Endodermal cell (in vitro differentiated cells): ENCODE measurements at regions not wholly inside any gene's neighbourhood (a gene's known extent, or its start where the extent isn't known, plus 50 kb on each side); places are given as distances from the start of the nearest gene placed in this dataset.

ENCODE experiments used
- DNase-seq: peaks from one replicate; pipeline ENCODE4 v3.0.0-alpha.2; 2017
- H3K27ac ChIP-seq: 2 replicates; pipeline ENCODE4 v1.5.1; 2013; ENCODE audit warnings: mild to moderate bottlenecking, low read depth, low read length, moderate library complexity
- H3K27me3 ChIP-seq: 2 replicates; pipeline ENCODE4 v1.6.1; 2013; ENCODE audit warnings: mild to moderate bottlenecking, low read length, moderate library complexity; ENCODE audit not compliant: insufficient read depth, control insufficient read depth, poor library complexity, severe bottlenecking
- H3K36me3 ChIP-seq: 2 replicates; pipeline ENCODE4 v1.7.0; 2013; ENCODE audit warnings: mild to moderate bottlenecking, low read length, moderate library complexity; ENCODE audit not compliant: control insufficient read depth, insufficient read depth
- H3K4me1 ChIP-seq: one replicate; pipeline ENCODE4 v1.7.0; 2013; ENCODE audit warnings: low read length; ENCODE audit not compliant: control insufficient read depth, insufficient read depth
- H3K4me3 ChIP-seq: 2 replicates; pipeline ENCODE4 v1.5.1; 2013; ENCODE audit warnings: mild to moderate bottlenecking, low read length, moderate library complexity
- H3K9ac ChIP-seq: 2 replicates; pipeline ENCODE4 v1.6.1; 2013; ENCODE audit warnings: mild to moderate bottlenecking, low read length, moderate library complexity; ENCODE audit not compliant: poor library complexity, severe bottlenecking; ENCODE audit errors: extremely low read depth
- H3K9me3 ChIP-seq: 2 replicates; pipeline ENCODE4 v1.6.1; 2013; ENCODE audit warnings: mild to moderate bottlenecking, low read length, moderate library complexity; ENCODE audit not compliant: control insufficient read depth
- H3K27ac Mint-ChIP-seq: 2 replicates; pipeline ENCODE4 v1.8.0; 2020; ENCODE audit warnings: mixed read lengths
- H3K27me3 Mint-ChIP-seq: 2 replicates; pipeline ENCODE4 v1.8.0; 2021; ENCODE audit warnings: mild to moderate bottlenecking, mixed read lengths; ENCODE audit not compliant: insufficient read depth
- H3K36me3 Mint-ChIP-seq: 2 replicates; pipeline ENCODE4 v1.8.0; 2020; ENCODE audit warnings: low read depth, mixed read lengths
- H3K4me1 Mint-ChIP-seq: 2 replicates; pipeline ENCODE4 v1.8.0; 2020; ENCODE audit warnings: mixed read lengths
- H3K4me3 Mint-ChIP-seq: 2 replicates; pipeline ENCODE4 v1.8.0; 2020; ENCODE audit warnings: mild to moderate bottlenecking, moderate library complexity, mixed read lengths
- H3K9me3 Mint-ChIP-seq: 2 replicates; pipeline ENCODE4 v1.8.0; 2020; ENCODE audit warnings: mild to moderate bottlenecking, mixed read lengths
- WGBS, 2 experiments: methylation state at CpG; one replicate each; pipeline versions ENCODE4 v1.1.5 to v1.1.7; 2013; ENCODE audit warnings: missing lambda C conversion rate in 2 of 2, mixed read lengths in 1 of 2; ENCODE audit not compliant: insufficient coverage in 1 of 2, insufficient read length in 1 of 2; 5-methylcytosine and 5-hydroxymethylcytosine counted together
- TF ChIP-seq, protein P1 (sequence below): fragments of 200-600 bp; sonication (generic); conservative IDR thresholded peaks from 2 replicates; pipeline ENCODE4 v1.5.0; 2021; ENCODE audit warnings: antibody characterized with exemption, mild to moderate bottlenecking

DNA sequence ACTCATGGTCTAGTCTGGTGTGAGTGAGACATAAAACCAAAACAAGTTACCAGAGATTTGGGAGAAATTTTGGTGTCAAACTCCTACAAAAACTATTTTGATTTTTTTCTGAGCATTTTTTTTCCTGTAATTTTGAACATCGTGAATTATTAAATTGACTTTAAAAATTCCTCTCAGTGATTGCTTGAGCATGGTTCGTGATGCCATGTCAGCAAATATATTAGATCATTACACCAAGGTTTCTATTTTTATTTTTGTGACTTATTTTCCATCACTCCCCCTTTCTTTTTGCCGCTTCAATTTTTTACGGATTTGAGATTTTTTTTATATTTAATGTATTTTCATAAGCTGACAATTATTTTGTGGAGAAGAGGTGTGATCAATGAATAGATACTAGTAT, 613.9 kb upstream of the LRATD1 start:
- H3K27ac ChIP-seq = no peak overlapping the region
- DNase-seq = no peak
- TF ChIP-seq, protein P1, sequence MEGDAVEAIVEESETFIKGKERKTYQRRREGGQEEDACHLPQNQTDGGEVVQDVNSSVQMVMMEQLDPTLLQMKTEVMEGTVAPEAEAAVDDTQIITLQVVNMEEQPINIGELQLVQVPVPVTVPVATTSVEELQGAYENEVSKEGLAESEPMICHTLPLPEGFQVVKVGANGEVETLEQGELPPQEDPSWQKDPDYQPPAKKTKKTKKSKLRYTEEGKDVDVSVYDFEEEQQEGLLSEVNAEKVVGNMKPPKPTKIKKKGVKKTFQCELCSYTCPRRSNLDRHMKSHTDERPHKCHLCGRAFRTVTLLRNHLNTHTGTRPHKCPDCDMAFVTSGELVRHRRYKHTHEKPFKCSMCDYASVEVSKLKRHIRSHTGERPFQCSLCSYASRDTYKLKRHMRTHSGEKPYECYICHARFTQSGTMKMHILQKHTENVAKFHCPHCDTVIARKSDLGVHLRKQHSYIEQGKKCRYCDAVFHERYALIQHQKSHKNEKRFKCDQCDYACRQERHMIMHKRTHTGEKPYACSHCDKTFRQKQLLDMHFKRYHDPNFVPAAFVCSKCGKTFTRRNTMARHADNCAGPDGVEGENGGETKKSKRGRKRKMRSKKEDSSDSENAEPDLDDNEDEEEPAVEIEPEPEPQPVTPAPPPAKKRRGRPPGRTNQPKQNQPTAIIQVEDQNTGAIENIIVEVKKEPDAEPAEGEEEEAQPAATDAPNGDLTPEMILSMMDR = no peak
- H3K27me3 ChIP-seq = no peaks in the 10 kb centered on the region
- no peaks in the 10 kb centered on the region for H3K36me3 Mint-ChIP-seq
- H3K36me3 ChIP-seq = no peaks in the 10 kb centered on the region
- 87 to 88% methylated on average over 2 of the region's 4 CpGs for WGBS, 2 experiments
- H3K9me3 ChIP-seq = no peaks in the 10 kb centered on the region
- no peaks in the 10 kb centered on the region for H3K27me3 Mint-ChIP-seq
- no peak overlapping the region for H3K27ac Mint-ChIP-seq
- H3K4me3 Mint-ChIP-seq = no peak overlapping the region
- no peaks in the 10 kb centered on the region for H3K4me1 Mint-ChIP-seq
- no peaks in the 10 kb centered on the region for H3K4me1 ChIP-seq
- no peak overlapping the region for H3K4me3 ChIP-seq
- H3K9ac ChIP-seq = no peak overlapping the region
- no peaks in the 10 kb centered on the region for H3K9me3 Mint-ChIP-seq

DNA sequence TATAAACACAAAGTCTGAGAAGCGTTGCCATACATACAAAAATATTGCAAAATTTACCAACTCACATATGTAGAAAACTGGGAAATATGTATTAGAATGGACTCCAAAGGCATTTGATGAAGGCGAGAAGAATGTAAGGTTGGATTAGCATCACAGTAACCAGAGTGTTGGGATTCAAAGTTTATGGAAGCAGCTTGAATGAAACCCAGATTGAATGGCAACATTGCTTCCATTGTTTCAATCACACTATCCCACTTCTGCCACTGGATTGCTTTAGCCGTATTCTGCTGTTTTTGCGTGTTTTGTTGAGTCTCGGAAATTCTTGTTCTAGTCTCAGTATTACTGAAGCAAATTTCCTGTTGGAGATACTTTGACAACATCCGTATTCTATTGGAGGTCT, 609.0 kb upstream of the LRATD1 start:
- WGBS, 2 experiments = 90 to 93% methylated on average over 5 to 6 of the region's 6 CpGs
- Mint-ChIP-seq H3K27me3 (no peaks in the 10 kb centered on the region), H3K27ac (no peak overlapping the region), H3K9me3 (no peaks in the 10 kb centered on the region), H3K4me1 (no peaks in the 10 kb centered on the region), H3K36me3 (no peaks in the 10 kb centered on the region), H3K4me3 (no peak overlapping the region)
- Histone ChIP-seq H3K27me3 (no peaks in the 10 kb centered on the region), H3K9ac (no peak overlapping the region), H3K27ac (no peak overlapping the region), H3K36me3 (no peaks in the 10 kb centered on the region), H3K4me1 (no peaks in the 10 kb centered on the region), H3K9me3 (no peaks in the 10 kb centered on the region), H3K4me3 (no peak overlapping the region)
- no peak for DNase-seq
- TF ChIP-seq, protein P1 = no peak

DNA sequence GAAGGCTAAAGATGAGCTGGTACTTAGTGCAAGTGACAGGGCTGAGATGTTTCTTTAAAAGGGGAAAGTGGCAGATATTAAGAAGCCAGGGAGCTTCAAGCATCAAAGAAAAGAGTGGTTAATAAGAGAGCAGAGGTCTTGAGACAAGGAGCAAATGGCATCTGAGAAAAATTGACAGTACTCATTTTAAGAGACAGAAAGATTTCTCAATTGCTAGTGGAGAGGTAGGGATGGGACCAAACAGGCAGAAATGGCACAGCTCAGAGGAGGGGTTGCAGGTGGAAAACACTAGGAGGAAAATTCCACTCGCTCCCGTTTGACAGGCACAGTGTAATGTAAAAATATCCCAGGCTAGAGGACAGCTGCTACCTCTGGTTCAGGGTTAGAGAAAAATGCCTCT, 593.4 kb upstream of the LRATD1 start:
- H3K4me3 Mint-ChIP-seq = no peak overlapping the region
- no peaks in the 10 kb centered on the region for H3K36me3 ChIP-seq
- no peaks in the 10 kb centered on the region for H3K36me3 Mint-ChIP-seq
- H3K9me3 Mint-ChIP-seq = no peaks in the 10 kb centered on the region
- H3K27ac ChIP-seq = no peak overlapping the region
- no peaks in the 10 kb centered on the region for H3K27me3 ChIP-seq
- H3K4me3 ChIP-seq = no peak overlapping the region
- H3K9me3 ChIP-seq = no peaks in the 10 kb centered on the region
- no peaks in the 10 kb centered on the region for H3K4me1 Mint-ChIP-seq
- H3K27ac Mint-ChIP-seq = no peak overlapping the region
- no peak overlapping the region for H3K9ac ChIP-seq
- DNase-seq = no peak
- TF ChIP-seq, protein P1 = no peak
- WGBS, 2 experiments = 69 to 81% methylated on average over 2 of the region's 2 CpGs
- no peaks in the 10 kb centered on the region for H3K4me1 ChIP-seq
- H3K27me3 Mint-ChIP-seq = no peaks in the 10 kb centered on the region
